Breast epithelium (tissue), 3 donors: ENCODE measurements at regions not wholly inside any gene's neighbourhood (a gene's known extent, or its start where the extent isn't known, plus 50 kb on each side); places are given as distances from the start of the nearest gene placed in this dataset.
"Not testable (repeated sequence)": the region's sequence is repeated elsewhere in the genome, so short reads cannot be mapped to it uniquely, and the experiment has no call there.

ENCODE experiments used
- CTCF ChIP-seq, 3 donors: fragments of 450-650 bp; IDR thresholded peaks; one replicate each; pipeline ENCODE4 v1.5.1; 2016 to 2017; ENCODE audit warnings: antibody characterized with exemption in 3 of 3, mild to moderate bottlenecking in 3 of 3, moderate library complexity in 3 of 3
- POLR2A ChIP-seq: fragments of 450-650 bp; IDR thresholded peaks from one replicate; pipeline ENCODE4 v1.6.1; 2016; ENCODE audit warnings: antibody characterized with exemption, mild to moderate bottlenecking, moderate library complexity
- POLR2AphosphoS5 ChIP-seq, 3 donors: sonication (generic); formaldehyde crosslinking; IDR thresholded peaks; one replicate each; pipeline ENCODE4 v1.6.1; 2017; ENCODE audit warnings: antibody characterized with exemption in 3 of 3

GRCh38 chr5:125092138-125092537, 345.7 kb upstream of the ZNF608 start:
- not testable (repeated sequence) for TF ChIP-seq CTCF (IDR thresholded peaks at IDR 0.05); POLR2AphosphoS5 (IDR thresholded peaks at IDR 0.05); POLR2A
